Central memory CD8-positive, alpha-beta T cell (primary cell): ENCODE measurements at regions not wholly inside any gene's neighbourhood (a gene's known extent, or its start where the extent isn't known, plus 50 kb on each side); places are given as distances from the start of the nearest gene placed in this dataset.
"Not testable (repeated sequence)": the region's sequence is repeated elsewhere in the genome, so short reads cannot be mapped to it uniquely, and the experiment has no call there.

ENCODE experiments used
- ATAC-seq: fragments of 150-1000 bp; cut with Tn5 transposase; replicated peaks from 2 replicates; pipeline ENCODE4 v1.10.0; 2022; ENCODE audit warnings: mild to moderate bottlenecking, moderate FRiP score, moderate number of reproducible peaks; ENCODE audit not compliant: poor library complexity, severe bottlenecking; ENCODE audit errors: extremely low read depth
- DNase-seq, 2 donors: peaks; one replicate each; pipeline ENCODE4 v3.0.0; 2021; ENCODE audit warnings: low spot score in 2 of 2
- H3K27ac Mint-ChIP-seq: one replicate; pipeline ENCODE4 v1.8.0; 2022; ENCODE audit warnings: low read depth, mild to moderate bottlenecking, moderate library complexity, mixed read lengths
- H3K27me3 Mint-ChIP-seq: one replicate; pipeline ENCODE4 v1.8.0; 2022; ENCODE audit warnings: mixed read lengths
- H3K36me3 Mint-ChIP-seq: one replicate; pipeline ENCODE4 v1.8.0; 2022; ENCODE audit warnings: mild to moderate bottlenecking, moderate library complexity, mixed read lengths; ENCODE audit not compliant: insufficient read depth
- H3K4me1 Mint-ChIP-seq: one replicate; pipeline ENCODE4 v1.8.0; 2022; ENCODE audit warnings: mixed read lengths
- H3K4me3 Mint-ChIP-seq: one replicate; pipeline ENCODE4 v1.8.0; 2022; ENCODE audit warnings: mild to moderate bottlenecking, moderate library complexity, mixed read lengths
- H3K9me3 Mint-ChIP-seq: one replicate; pipeline ENCODE4 v1.8.0; 2022; ENCODE audit warnings: mixed read lengths

DNA sequence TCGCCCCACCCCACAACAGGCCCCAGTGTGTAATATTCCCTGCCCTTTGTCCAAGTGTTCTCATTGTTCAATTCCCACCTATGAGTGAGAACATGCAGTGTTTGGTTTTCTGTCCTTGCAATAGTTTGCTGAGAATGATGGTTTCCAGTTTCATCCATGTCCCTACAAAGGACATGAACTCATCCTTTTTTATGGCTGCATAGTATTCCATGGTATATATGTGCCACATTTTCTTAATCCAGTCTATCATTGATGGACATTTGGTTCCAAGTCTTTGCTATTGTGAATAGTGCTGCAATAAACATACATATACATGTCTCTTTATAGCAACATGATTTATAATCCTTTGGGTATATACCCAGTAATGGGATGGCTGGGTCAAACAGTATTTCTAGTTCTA is 132.7 kb downstream of the SNX10 start:
- H3K9me3 Mint-ChIP-seq, DNase-seq, ATAC-seq, H3K4me1 Mint-ChIP-seq, H3K4me3 Mint-ChIP-seq, H3K36me3 Mint-ChIP-seq, H3K27ac Mint-ChIP-seq: not testable (repeated sequence)
- H3K27me3 Mint-ChIP-seq: peaks cover 38% of the 10 kb centered on the region

DNA sequence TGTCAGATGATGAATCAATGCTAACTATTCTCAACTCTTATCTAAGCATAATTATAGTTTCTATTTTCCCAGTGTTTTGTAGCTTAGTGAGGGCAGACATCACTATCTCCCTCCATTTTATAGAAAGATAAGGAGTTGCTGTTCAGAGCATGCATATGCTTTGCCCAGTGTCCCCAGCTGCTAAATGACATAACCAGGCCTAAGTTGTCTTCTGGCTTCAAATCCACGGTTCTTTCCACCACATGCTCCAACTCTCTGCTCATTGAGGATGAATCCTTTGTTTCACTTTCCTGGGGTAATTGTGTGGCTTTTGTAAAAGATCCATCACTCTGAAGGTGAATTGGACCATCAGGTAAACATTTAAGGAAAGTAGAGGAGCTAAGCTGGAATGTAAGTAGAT is 134.0 kb downstream of the SNX10 start:
- DNase-seq (no peak), ATAC-seq (no peak)
- H3K27me3 Mint-ChIP-seq: peaks cover 44% of the 10 kb centered on the region
- H3K4me3 Mint-ChIP-seq: no peak overlapping the region
- no peak overlapping the region for H3K27ac Mint-ChIP-seq
- H3K36me3 Mint-ChIP-seq: no peaks in the 10 kb centered on the region
- H3K9me3 Mint-ChIP-seq: no peaks in the 10 kb centered on the region
- H3K4me1 Mint-ChIP-seq: no peaks in the 10 kb centered on the region

GRCh38 chr7:26426096-26426495 is 134.4 kb downstream of the SNX10 start:
- Mint-ChIP-seq H3K4me1 (no peaks in the 10 kb centered on the region), H3K9me3 (no peaks in the 10 kb centered on the region), H3K27me3 (peaks cover 45% of the 10 kb centered on the region), H3K36me3 (no peaks in the 10 kb centered on the region), H3K4me3 (no peak overlapping the region), H3K27ac (no peak overlapping the region)
- DNase-seq: no peak
- ATAC-seq: no peak

DNA sequence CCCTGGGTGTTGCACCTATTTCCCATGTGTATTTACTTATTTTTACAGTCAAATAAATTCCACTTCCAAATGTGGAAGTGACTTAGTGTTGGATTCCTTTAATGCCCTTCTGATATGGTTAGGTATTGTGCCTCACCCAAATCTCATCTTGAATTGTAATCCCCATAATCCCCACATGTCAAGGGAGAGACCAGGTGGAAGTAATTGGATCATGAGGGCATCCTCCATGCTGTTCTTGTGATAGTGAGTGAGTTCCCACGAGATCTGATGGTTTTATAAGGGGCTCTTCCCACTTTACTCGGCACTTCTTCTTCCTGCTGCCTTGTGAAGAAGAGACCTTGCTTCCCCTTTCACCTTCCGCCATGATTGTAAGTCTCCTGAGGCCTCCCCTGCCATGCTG is 136.9 kb downstream of the SNX10 start:
- H3K4me1 Mint-ChIP-seq: no peaks in the 10 kb centered on the region
- DNase-seq: no peak
- ATAC-seq: no peak
- peaks cover 1% of the 10 kb centered on the region for H3K36me3 Mint-ChIP-seq
- H3K27me3 Mint-ChIP-seq: peaks cover 62% of the 10 kb centered on the region
- H3K9me3 Mint-ChIP-seq: no peaks in the 10 kb centered on the region
- H3K4me3 Mint-ChIP-seq: no peak overlapping the region
- H3K27ac Mint-ChIP-seq: no peak overlapping the region

DNA sequence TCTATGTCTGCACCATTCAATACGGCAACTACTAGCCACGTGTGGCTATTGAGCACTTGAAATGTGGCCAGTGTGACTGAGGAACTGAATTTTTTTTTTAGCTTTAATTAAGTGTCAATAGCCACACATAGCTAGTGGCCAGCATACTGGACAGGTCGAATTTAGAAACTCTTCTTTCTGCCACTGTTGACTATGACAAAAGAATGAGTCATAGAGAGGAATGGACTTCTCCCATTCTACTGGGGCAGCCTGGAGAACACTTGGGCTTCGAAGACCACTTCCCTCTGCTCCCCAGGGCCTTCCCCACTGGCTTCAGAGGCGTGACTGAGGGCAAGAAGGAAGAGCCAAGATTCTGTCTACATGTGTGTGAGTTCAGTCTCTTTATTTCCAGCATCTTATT is 137.5 kb downstream of the SNX10 start:
- ATAC-seq (no peak), DNase-seq (no peak)
- peaks cover 68% of the 10 kb centered on the region for H3K27me3 Mint-ChIP-seq
- H3K36me3 Mint-ChIP-seq: peaks cover 1% of the 10 kb centered on the region
- no peak overlapping the region for H3K4me3 Mint-ChIP-seq
- H3K27ac Mint-ChIP-seq: no peak overlapping the region
- H3K9me3 Mint-ChIP-seq: no peaks in the 10 kb centered on the region
- no peaks in the 10 kb centered on the region for H3K4me1 Mint-ChIP-seq

DNA sequence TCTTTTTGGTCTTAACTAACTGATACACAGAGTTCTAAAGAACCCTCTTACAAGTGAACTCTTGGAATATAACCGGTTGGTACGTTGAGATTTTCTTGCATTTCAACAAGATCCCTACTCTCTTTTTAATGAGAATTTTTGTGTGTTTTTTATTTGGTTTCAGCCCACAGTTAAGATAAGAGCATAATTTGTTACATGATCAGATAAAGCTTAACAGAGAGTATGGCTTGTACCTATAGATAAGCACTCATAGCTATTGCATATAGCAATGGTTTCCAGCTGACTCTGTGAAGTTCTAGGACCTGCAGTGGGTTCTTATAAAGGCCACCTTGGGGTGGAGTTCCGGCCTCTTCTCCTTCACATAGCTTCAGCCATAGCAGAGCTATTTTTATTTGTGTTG is 143.3 kb downstream of the SNX10 start:
- Mint-ChIP-seq H3K4me1 (no peaks in the 10 kb centered on the region), H3K36me3 (peaks cover 1% of the 10 kb centered on the region), H3K27ac (no peak overlapping the region), H3K27me3 (peaks cover 71% of the 10 kb centered on the region), H3K4me3 (no peak overlapping the region), H3K9me3 (no peaks in the 10 kb centered on the region)
- no peak for DNase-seq
- ATAC-seq: no peak

DNA sequence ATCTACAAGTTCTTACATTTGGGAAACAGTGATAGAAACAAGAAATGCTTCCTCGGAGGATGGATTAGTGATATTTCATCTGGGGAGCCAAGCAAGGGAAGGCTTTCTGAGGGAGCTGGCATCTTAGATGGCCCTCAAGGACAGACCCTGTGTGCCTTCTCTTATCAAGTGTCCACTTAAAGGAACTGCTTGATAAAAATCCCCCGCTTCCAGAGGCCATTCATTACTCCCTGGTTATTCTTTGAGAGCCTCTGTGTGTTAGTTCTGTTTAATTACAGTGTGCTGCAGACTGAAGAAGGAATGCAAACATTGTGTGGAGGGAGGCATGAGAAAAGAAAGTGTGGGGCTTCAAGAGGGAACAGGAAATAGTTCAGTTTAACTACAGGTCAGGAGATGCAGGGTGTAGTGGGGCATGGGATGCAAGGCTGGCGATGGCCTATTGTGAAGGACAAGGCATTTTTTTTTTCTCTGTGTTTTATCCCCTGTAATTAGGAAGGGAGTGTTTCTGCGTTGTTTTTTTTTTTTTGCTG is 145.4 kb downstream of the SNX10 start:
- no peak overlapping the region for H3K27ac Mint-ChIP-seq
- H3K4me3 Mint-ChIP-seq: no peak overlapping the region
- DNase-seq: no peak
- H3K4me1 Mint-ChIP-seq: no peaks in the 10 kb centered on the region
- ATAC-seq: no peak
- H3K36me3 Mint-ChIP-seq: peaks cover 1% of the 10 kb centered on the region
- H3K27me3 Mint-ChIP-seq: peaks cover 71% of the 10 kb centered on the region
- H3K9me3 Mint-ChIP-seq: no peaks in the 10 kb centered on the region

DNA sequence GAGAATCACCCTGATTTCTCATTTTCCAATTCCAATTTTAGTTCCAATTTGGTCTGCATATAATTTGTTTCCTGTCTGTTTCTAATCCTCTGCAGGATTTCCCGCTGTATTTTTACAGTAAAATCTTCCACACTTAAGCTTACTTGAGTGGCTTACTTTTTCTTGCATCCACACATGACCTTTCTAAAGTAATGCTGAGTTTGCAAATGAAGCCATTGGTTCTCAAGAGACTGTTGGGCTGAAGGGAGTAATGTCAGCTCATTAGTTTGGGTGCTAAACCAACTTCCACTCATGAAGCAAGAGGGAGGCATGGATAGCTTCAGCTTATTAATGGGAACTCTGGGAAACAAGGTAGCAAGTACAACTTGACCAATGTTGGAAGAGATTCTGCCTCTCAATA is 146.4 kb downstream of the SNX10 start:
- no peak overlapping the region for H3K27ac Mint-ChIP-seq
- DNase-seq (no peak), ATAC-seq (no peak)
- no peaks in the 10 kb centered on the region for H3K4me1 Mint-ChIP-seq
- no peaks in the 10 kb centered on the region for H3K36me3 Mint-ChIP-seq
- H3K9me3 Mint-ChIP-seq: no peaks in the 10 kb centered on the region
- no peak overlapping the region for H3K4me3 Mint-ChIP-seq
- H3K27me3 Mint-ChIP-seq: peaks cover 67% of the 10 kb centered on the region

DNA sequence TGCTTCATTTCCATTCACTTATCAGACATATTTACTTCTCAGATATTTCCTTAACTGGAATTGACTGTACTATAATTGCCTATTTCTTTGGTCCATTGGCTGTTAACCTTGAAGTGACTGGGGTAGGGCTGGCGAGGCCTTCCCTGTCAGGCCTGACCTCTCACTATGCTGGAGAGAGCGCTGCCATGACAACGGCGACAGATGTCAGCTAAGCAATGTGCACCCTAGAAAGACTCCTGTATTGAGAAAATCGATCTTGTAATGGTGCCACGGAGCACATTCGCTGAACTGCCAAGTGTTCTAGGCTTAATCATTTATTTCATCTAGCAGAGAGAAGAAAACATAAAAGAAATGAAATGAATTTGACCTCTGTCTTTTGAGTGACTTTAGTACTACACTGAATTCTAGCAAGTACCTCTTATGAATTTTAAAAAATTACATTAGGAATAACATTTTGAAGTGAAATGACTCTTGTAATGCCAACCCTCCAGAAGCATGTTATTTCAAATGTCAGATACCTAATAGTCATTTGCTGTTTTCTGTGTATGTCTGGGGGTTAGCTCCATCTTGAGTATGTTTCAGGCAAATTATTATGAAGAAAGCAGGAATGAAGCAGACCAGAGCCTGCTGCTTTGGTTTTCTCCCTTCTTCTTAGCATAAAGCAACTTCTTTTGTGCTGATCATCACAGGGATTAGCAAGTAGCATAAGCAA is 148.0 kb downstream of the SNX10 start:
- Mint-ChIP-seq H3K36me3 (peaks cover 1% of the 10 kb centered on the region), H3K27me3 (peaks cover 64% of the 10 kb centered on the region), H3K4me1 (no peaks in the 10 kb centered on the region), H3K4me3 (no peak overlapping the region), H3K9me3 (no peaks in the 10 kb centered on the region), H3K27ac (no peak overlapping the region)
- ATAC-seq (no peak), DNase-seq (no peak)

- no peaks in the 10 kb centered on the region for H3K4me1 Mint-ChIP-seq
- ATAC-seq (no peak), DNase-seq (no peak)
- H3K36me3 Mint-ChIP-seq: peaks cover 1% of the 10 kb centered on the region
- H3K27me3 Mint-ChIP-seq: peaks cover 64% of the 10 kb centered on the region
- H3K4me3 Mint-ChIP-seq: no peak overlapping the region
- H3K9me3 Mint-ChIP-seq: no peaks in the 10 kb centered on the region
- H3K27ac Mint-ChIP-seq: no peak overlapping the region
Measured at GRCh38 chr7:26440233-26441001, 148.8 kb downstream of the SNX10 start.

DNA sequence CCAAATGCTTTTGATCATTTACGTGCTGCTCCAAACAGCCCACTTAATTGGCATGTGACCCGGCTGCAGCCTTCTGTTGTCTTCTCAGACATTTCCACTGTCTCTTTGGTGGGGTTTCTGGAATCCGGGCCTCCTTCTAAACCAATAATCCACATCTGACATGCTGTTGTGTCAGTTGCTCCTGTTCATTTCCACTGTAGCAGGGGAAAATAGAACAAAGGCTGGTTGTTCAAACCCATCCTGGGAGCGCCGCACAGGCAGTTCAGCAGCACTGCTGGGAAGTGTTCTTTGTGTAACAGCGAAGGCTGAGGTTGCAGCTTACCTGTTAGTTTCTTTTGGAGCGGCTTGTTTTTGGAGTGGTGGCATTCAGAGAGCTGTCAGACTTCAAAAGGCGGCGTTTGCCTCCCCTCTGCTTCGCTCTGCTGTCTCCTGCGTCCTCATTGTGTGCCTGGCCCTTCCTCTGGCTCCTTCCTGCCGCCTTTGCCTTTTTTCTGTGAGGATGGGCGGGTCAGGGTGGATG is 149.4 kb downstream of the SNX10 start:
- no peak overlapping the region for H3K4me3 Mint-ChIP-seq
- no peak overlapping the region for H3K27ac Mint-ChIP-seq

DNA sequence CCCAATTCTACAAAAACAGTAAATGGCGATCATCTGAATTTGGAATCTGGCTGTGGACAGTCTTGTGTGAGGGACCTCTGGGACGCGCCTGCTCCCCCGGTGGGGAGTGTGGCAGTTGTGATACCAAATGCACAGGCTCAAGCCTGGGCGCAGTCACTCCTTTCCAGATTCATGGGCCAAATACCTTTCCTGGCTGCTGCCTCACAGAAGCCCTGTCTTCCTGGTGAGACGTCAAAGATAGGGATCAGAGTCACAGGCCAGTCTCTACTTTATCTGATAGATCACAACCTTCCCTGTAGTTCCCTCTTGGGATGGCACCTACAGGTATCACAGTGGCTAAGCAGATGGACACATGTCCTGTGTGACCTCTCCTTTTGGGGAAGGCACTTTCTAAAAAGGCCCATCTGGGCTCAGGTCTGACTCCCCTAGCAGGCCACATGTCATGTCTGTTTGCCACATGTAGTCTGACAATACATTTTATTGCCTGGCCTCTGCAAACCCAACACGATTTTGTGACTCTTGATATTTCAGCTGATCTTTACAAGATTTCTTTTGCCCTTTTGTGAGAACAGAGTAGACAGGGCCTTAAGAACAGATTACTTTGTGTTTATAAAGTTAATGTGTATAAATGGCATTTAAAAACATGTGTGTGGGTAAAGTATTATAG is 150.1 kb downstream of the SNX10 start:
- ATAC-seq (no peak), DNase-seq (no peak)
- no peak overlapping the region for H3K27ac Mint-ChIP-seq
- no peaks in the 10 kb centered on the region for H3K9me3 Mint-ChIP-seq
- H3K4me1 Mint-ChIP-seq: no peaks in the 10 kb centered on the region
- H3K27me3 Mint-ChIP-seq: peaks cover 64% of the 10 kb centered on the region
- no peak overlapping the region for H3K4me3 Mint-ChIP-seq
- peaks cover 1% of the 10 kb centered on the region for H3K36me3 Mint-ChIP-seq

More for the DNA sequence above, 149.4 kb downstream of the SNX10 start:
- DNase-seq (no peak), ATAC-seq (no peak)
- H3K4me1 Mint-ChIP-seq: no peaks in the 10 kb centered on the region
- H3K36me3 Mint-ChIP-seq: peaks cover 1% of the 10 kb centered on the region
- peaks cover 64% of the 10 kb centered on the region for H3K27me3 Mint-ChIP-seq
- no peaks in the 10 kb centered on the region for H3K9me3 Mint-ChIP-seq
